NCI-H446 (cell line): ENCODE measurements at regions not wholly inside any gene's neighbourhood (a gene's known extent, or its start where the extent isn't known, plus 50 kb on each side); places are given as distances from the start of the nearest gene placed in this dataset.

Source experiments
- DNase-seq, 2 experiments: peaks; one replicate each; lab custom pipeline; 2025; lab: John Stamatoyannopoulos, UW

- no peak for DNase-seq
Measured at GRCh38 chr2:217037353-217037752, 177.5 kb upstream of the TNP1 start.

- peak in 1 of 2 experiments; percentile 27 for DNase-seq
Measured at GRCh38 chr2:217035967-217036366, 176.1 kb upstream of the TNP1 start.

GRCh38 chr2:217033186-217033585 lies 173.3 kb upstream of the TNP1 start:
- no peak for DNase-seq

- no peak for DNase-seq
Measured at GRCh38 chr2:217031445-217031844, 171.6 kb upstream of the TNP1 start.

GRCh38 chr2:217030081-217030480 lies 170.2 kb upstream of the TNP1 start:
- no peak for DNase-seq

GRCh38 chr2:217028128-217028527 lies 168.3 kb upstream of the TNP1 start:
- DNase-seq, result no peak

- no peak for DNase-seq
Measured at GRCh38 chr2:217027414-217027813, 167.6 kb upstream of the TNP1 start.

GRCh38 chr2:217026569-217026968 lies 166.7 kb upstream of the TNP1 start:
- DNase-seq, result no peak

GRCh38 chr2:217026161-217026560 lies 166.3 kb upstream of the TNP1 start:
- no peak for DNase-seq

- DNase-seq, result no peak
Measured at GRCh38 chr2:217023611-217024010, 163.7 kb upstream of the TNP1 start.

- DNase-seq, result no peak
Measured at GRCh38 chr2:217017456-217018252, 157.8 kb upstream of the TNP1 start.

- DNase-seq, result no peak
Measured at GRCh38 chr2:217016796-217017419, 157.0 kb upstream of the TNP1 start.

- no peak for DNase-seq
Measured at GRCh38 chr2:217014328-217015105, 154.7 kb upstream of the TNP1 start.

GRCh38 chr2:217013926-217014325 lies 154.1 kb upstream of the TNP1 start:
- no peak for DNase-seq

- no peak for DNase-seq
Measured at GRCh38 chr2:217011576-217011975, 151.7 kb upstream of the TNP1 start.

- peak in 1 of 2 experiments; percentile 49 for DNase-seq
Measured at GRCh38 chr2:217010173-217010572, 150.3 kb upstream of the TNP1 start.

- DNase-seq, result no peak
Measured at GRCh38 chr2:217008794-217009193, 148.9 kb upstream of the TNP1 start.

GRCh38 chr2:217006217-217006616 lies 146.4 kb upstream of the TNP1 start:
- no peak for DNase-seq

GRCh38 chr2:217004656-217005055 lies 144.8 kb upstream of the TNP1 start:
- DNase-seq, result no peak

- no peak for DNase-seq
Measured at GRCh38 chr2:217001740-217002139, 141.9 kb upstream of the TNP1 start.

- no peak for DNase-seq
Measured at GRCh38 chr2:217000406-217000805, 140.5 kb upstream of the TNP1 start.

GRCh38 chr2:216996279-216996845 lies 136.5 kb upstream of the TNP1 start:
- DNase-seq, result no peak
